ENCODE measurements at regions not wholly inside any gene's neighbourhood (a gene's known extent, or its start where the extent isn't known, plus 50 kb on each side); places are given as distances from the start of the nearest gene placed in this dataset.
A peak's percentile ranks its signal among the peaks of the same experiment; 100 is the strongest.

DNA sequence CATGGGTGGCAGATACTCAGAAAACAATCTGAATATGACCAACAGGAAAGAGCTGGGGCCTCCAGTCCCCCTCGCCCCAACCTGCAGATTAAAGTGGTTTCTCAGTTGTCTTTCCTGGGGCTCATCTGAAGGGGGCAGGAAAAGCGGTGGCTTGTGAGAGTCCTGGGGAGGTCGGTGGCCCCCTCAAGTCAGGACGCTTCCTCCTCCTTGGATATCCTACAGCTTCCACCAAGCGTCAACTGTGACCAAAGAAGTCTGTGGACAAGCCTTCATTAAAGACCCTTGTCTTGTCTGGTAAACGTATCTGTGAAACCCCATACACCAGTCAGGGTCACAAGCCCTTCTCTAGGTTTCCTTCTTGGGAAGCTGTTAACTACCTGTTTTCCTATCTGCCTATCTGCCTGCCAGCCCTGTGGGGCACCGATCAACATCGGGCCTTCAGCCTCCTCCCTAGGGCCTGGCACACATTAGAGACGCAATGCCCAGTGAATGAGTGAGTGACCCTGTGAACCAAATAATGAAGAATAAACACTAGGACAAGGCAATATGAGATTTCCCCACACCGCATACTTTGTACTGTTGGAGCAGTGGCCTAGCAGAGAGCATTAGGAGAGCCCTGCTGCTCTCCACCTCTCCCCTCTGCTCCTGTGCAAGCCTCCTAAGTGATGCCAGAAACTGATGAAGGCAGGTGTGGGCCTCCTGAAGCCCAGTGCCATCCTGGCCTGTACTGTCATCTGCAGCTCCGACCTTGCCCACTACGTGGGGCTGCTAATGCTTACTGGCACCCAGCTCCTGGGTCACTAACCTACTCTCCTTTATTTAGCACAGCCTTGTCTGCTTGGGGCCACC lies 1317.8 kb downstream of the UQCRFS1 start:
- peaks cover 0 to 25% (median 2%) of the 10 kb centered on the region in 7 donors for H3K9me3 Mint-ChIP-seq
- Histone ChIP-seq H3K4me3 (ENCODE audit: low read depth, low read length) (no peak overlapping the region), H3K9me3 (ENCODE audit: control insufficient read depth in 2 of 2, low read length in 2 of 2) (no peaks in the 10 kb centered on the region), H3K4me1 (ENCODE audit: control insufficient read depth, insufficient read depth, low read length, poor library complexity, severe bottlenecking) (no peaks in the 10 kb centered on the region), H3K27me3 (ENCODE audit: control insufficient read depth, insufficient read depth, low read length) (no peaks in the 10 kb centered on the region), H3K27ac (ENCODE audit: insufficient read depth, low read length, poor library complexity, severe bottlenecking) (no peak overlapping the region), H3K36me3 (ENCODE audit: control insufficient read depth, insufficient read depth, low read length) (no peaks in the 10 kb centered on the region)
- H3K27me3 Mint-ChIP-seq, result no peaks in the 10 kb centered on the region
- peak overlapping the region in 1 of 4 donors; percentile 85 for H3K4me3 Mint-ChIP-seq
- no peak overlapping the region for H3K27ac Mint-ChIP-seq
- DNase-seq, result no peak
- ATAC-seq (ENCODE audit: low read depth in 2 of 2), result no peak
- no peaks in the 10 kb centered on the region for H3K36me3 Mint-ChIP-seq
- H3K4me1 Mint-ChIP-seq, result no peaks in the 10 kb centered on the region

DNA sequence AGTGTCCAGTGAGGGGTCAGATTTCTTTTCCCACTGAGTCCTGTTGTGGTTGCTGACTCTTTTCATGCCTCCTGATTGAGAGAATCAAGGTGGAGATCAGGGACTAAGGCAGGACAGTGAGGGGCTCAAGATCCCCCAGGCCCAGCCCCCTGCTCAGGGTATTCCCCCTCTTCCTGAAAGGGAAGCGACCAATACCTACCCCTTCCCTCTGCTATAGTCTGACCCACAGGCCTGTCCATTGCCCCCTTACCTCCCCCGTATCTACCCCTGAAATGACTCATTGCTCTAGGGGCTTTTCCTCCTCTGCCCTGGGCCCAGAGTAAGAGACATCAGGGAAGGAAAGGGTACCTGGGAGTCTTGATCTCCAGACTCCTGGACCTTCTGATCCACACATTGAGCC lies 1320.5 kb downstream of the UQCRFS1 start:
- Histone ChIP-seq H3K9me3 (ENCODE audit: control insufficient read depth in 2 of 2, low read length in 2 of 2) (no peaks in the 10 kb centered on the region), H3K36me3 (ENCODE audit: control insufficient read depth, insufficient read depth, low read length) (no peaks in the 10 kb centered on the region), H3K27me3 (ENCODE audit: control insufficient read depth, insufficient read depth, low read length) (no peaks in the 10 kb centered on the region), H3K4me1 (ENCODE audit: control insufficient read depth, insufficient read depth, low read length, poor library complexity, severe bottlenecking) (no peaks in the 10 kb centered on the region), H3K4me3 (ENCODE audit: low read depth, low read length) (no peak overlapping the region), H3K27ac (ENCODE audit: insufficient read depth, low read length, poor library complexity, severe bottlenecking) (no peak overlapping the region)
- DNase-seq (no peak), ATAC-seq (ENCODE audit: low read depth in 2 of 2) (no peak)
- Mint-ChIP-seq H3K27me3 (no peaks in the 10 kb centered on the region), H3K27ac (no peak overlapping the region), H3K4me3 (no peak overlapping the region), H3K36me3 (no peaks in the 10 kb centered on the region), H3K9me3 (peaks cover 0 to 29% (median 2%) of the 10 kb centered on the region in 7 donors), H3K4me1 (no peaks in the 10 kb centered on the region)

DNA sequence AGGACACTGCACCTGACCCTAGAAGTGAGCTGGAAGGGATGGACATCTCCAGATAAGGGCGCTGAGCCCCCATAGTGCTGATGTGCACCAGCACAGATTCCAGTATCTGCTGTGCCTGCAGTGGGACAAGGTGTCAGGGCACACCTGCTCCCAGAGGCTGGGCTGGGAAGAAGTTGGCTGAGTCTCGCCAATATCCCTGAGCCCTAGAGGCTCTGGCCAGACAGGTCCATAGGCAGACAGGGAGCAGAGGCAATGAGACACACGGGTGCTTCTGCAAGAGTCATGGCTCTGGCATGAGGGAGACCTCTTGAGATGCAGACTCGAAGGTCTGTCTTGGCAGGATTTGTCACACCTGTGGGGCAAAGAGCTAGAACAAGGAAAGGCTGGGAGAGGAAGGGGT lies 1321.5 kb downstream of the UQCRFS1 start:
- Mint-ChIP-seq H3K9me3 (peaks cover 0 to 36% (median 5%) of the 10 kb centered on the region in 7 donors), H3K27me3 (no peaks in the 10 kb centered on the region), H3K4me1 (no peaks in the 10 kb centered on the region), H3K27ac (no peak overlapping the region), H3K36me3 (no peaks in the 10 kb centered on the region), H3K4me3 (no peak overlapping the region)
- Histone ChIP-seq H3K4me3 (ENCODE audit: low read depth, low read length) (no peak overlapping the region), H3K27me3 (ENCODE audit: control insufficient read depth, insufficient read depth, low read length) (no peaks in the 10 kb centered on the region), H3K36me3 (ENCODE audit: control insufficient read depth, insufficient read depth, low read length) (no peaks in the 10 kb centered on the region), H3K4me1 (ENCODE audit: control insufficient read depth, insufficient read depth, low read length, poor library complexity, severe bottlenecking) (no peaks in the 10 kb centered on the region), H3K27ac (ENCODE audit: insufficient read depth, low read length, poor library complexity, severe bottlenecking) (no peak overlapping the region), H3K9me3 (ENCODE audit: control insufficient read depth in 2 of 2, low read length in 2 of 2) (no peaks in the 10 kb centered on the region)
- DNase-seq (no peak), ATAC-seq (ENCODE audit: low read depth in 2 of 2) (no peak)

DNA sequence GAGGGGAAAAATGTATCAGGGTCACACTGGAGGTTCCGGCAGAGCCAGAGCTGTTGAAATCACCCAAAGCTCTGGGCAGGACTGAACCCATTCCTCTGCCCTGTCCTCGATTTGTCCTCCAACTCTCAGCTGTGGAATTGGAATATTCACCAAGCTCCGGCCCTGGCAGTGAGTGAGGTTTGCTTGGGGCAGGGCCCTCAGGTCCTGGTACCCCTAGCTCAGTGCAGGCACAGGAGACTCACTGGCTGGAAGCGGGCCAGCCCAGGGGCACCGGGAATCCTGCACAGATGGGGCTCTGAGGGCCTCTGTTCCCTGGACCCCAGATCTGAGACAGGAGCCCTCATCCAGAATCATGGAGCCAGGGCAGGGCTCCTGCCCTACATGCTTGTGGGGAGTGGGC lies 1322.3 kb downstream of the UQCRFS1 start:
- H3K4me1 Mint-ChIP-seq, result no peaks in the 10 kb centered on the region
- Histone ChIP-seq H3K36me3 (ENCODE audit: control insufficient read depth, insufficient read depth, low read length) (no peaks in the 10 kb centered on the region), H3K4me1 (ENCODE audit: control insufficient read depth, insufficient read depth, low read length, poor library complexity, severe bottlenecking) (no peaks in the 10 kb centered on the region), H3K4me3 (ENCODE audit: low read depth, low read length) (no peak overlapping the region), H3K27me3 (ENCODE audit: control insufficient read depth, insufficient read depth, low read length) (no peaks in the 10 kb centered on the region), H3K27ac (ENCODE audit: insufficient read depth, low read length, poor library complexity, severe bottlenecking) (no peak overlapping the region), H3K9me3 (ENCODE audit: control insufficient read depth in 2 of 2, low read length in 2 of 2) (no peaks in the 10 kb centered on the region)
- no peak overlapping the region for H3K27ac Mint-ChIP-seq
- H3K9me3 Mint-ChIP-seq, result peaks cover 0 to 39% (median 5%) of the 10 kb centered on the region in 7 donors
- DNase-seq (no peak), ATAC-seq (ENCODE audit: low read depth in 2 of 2) (no peak)
- H3K27me3 Mint-ChIP-seq, result no peaks in the 10 kb centered on the region
- no peak overlapping the region for H3K4me3 Mint-ChIP-seq
- H3K36me3 Mint-ChIP-seq, result no peaks in the 10 kb centered on the region

DNA sequence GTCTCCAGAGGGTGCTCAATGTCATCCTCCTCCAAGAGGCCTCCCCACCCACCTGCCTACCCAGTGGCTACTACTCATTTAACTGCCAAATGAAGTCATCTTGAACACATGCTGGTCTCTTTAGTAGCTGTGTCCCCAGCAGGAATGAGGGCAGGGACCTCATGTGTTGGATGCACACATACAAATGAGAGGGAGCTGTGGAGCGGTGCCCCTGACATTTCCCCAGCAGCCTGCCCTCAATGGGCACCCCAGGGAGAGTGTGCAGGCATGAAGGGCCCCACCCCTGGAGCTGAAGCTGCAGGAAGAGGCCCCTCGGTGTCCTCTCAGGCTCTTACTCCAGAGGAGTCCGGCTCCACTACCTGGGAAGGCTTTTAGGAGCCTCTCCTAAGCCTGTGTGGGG lies 1322.7 kb downstream of the UQCRFS1 start:
- H3K27me3 Mint-ChIP-seq, result no peaks in the 10 kb centered on the region
- no peak overlapping the region for H3K27ac ChIP-seq (ENCODE audit: insufficient read depth, low read length, poor library complexity, severe bottlenecking)
- H3K36me3 Mint-ChIP-seq, result no peaks in the 10 kb centered on the region
- H3K27ac Mint-ChIP-seq, result no peak overlapping the region
- no peaks in the 10 kb centered on the region for H3K4me1 Mint-ChIP-seq
- H3K36me3 ChIP-seq (ENCODE audit: control insufficient read depth, insufficient read depth, low read length), result no peaks in the 10 kb centered on the region
- no peaks in the 10 kb centered on the region for H3K9me3 ChIP-seq (ENCODE audit: control insufficient read depth in 2 of 2, low read length in 2 of 2)
- no peaks in the 10 kb centered on the region for H3K27me3 ChIP-seq (ENCODE audit: control insufficient read depth, insufficient read depth, low read length)
- ATAC-seq (ENCODE audit: low read depth in 2 of 2) (no peak), DNase-seq (no peak)
- no peak overlapping the region for H3K4me3 Mint-ChIP-seq
- H3K4me1 ChIP-seq (ENCODE audit: control insufficient read depth, insufficient read depth, low read length, poor library complexity, severe bottlenecking), result no peaks in the 10 kb centered on the region
- peaks cover 0 to 38% (median 8%) of the 10 kb centered on the region in 7 donors for H3K9me3 Mint-ChIP-seq
- no peak overlapping the region for H3K4me3 ChIP-seq (ENCODE audit: low read depth, low read length)

DNA sequence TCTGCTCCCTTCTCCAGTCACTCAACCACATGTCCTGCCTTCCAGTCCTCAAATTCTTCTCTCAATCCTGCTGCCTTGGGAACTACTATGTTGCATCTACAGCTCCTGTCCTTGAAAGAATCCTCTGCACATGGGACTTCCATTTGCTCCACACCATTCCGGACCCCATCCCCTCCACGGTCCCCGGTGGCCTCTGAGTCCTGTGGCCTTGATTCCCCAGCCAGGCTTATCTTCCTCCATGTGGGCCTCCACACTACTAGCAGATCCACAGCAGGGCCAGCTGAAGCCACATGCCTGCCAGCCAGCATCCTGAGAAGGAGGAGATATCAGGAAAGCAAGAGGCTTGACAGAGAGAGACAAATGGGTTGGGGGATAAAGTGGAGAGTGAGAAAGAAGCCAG lies 1323.8 kb downstream of the UQCRFS1 start:
- no peaks in the 10 kb centered on the region for H3K4me1 ChIP-seq (ENCODE audit: control insufficient read depth, insufficient read depth, low read length, poor library complexity, severe bottlenecking)
- no peak overlapping the region for H3K4me3 ChIP-seq (ENCODE audit: low read depth, low read length)
- H3K27ac ChIP-seq (ENCODE audit: insufficient read depth, low read length, poor library complexity, severe bottlenecking), result no peak overlapping the region
- Mint-ChIP-seq H3K27me3 (no peaks in the 10 kb centered on the region), H3K36me3 (no peaks in the 10 kb centered on the region), H3K9me3 (peaks cover 0 to 36% (median 8%) of the 10 kb centered on the region in 7 donors), H3K4me1 (no peaks in the 10 kb centered on the region), H3K4me3 (no peak overlapping the region), H3K27ac (no peak overlapping the region)
- no peaks in the 10 kb centered on the region for H3K9me3 ChIP-seq (ENCODE audit: control insufficient read depth in 2 of 2, low read length in 2 of 2)
- no peaks in the 10 kb centered on the region for H3K36me3 ChIP-seq (ENCODE audit: control insufficient read depth, insufficient read depth, low read length)
- no peaks in the 10 kb centered on the region for H3K27me3 ChIP-seq (ENCODE audit: control insufficient read depth, insufficient read depth, low read length)
- no peak for DNase-seq
- ATAC-seq (ENCODE audit: low read depth in 2 of 2), result no peak

DNA sequence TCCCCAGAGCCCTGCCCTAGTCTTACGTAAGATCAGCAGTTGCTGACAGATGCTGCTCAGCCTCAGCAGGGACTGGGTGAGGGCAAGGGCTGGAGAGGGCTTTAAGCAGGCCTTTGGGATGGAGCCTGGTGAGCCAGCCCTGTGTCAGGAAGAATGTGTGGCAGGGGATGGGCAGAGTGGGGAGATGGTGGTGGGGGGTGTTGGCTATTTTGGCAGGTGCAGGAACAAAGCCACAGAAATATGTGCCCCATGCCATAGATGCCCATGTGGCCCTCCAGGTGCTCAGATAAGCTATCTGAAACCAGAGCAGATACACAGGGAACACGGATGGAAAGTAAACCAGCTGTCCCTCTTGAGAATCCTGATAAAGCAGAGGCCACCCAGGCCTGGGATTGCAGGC lies 1325.0 kb downstream of the UQCRFS1 start:
- H3K27me3 ChIP-seq (ENCODE audit: control insufficient read depth, insufficient read depth, low read length), result no peaks in the 10 kb centered on the region
- H3K27ac ChIP-seq (ENCODE audit: insufficient read depth, low read length, poor library complexity, severe bottlenecking), result no peak overlapping the region
- no peaks in the 10 kb centered on the region for H3K36me3 ChIP-seq (ENCODE audit: control insufficient read depth, insufficient read depth, low read length)
- no peak overlapping the region for H3K27ac Mint-ChIP-seq
- H3K4me3 ChIP-seq (ENCODE audit: low read depth, low read length), result no peak overlapping the region
- no peaks in the 10 kb centered on the region for H3K4me1 Mint-ChIP-seq
- H3K36me3 Mint-ChIP-seq, result no peaks in the 10 kb centered on the region
- no peaks in the 10 kb centered on the region for H3K4me1 ChIP-seq (ENCODE audit: control insufficient read depth, insufficient read depth, low read length, poor library complexity, severe bottlenecking)
- H3K4me3 Mint-ChIP-seq, result no peak overlapping the region
- no peaks in the 10 kb centered on the region for H3K27me3 Mint-ChIP-seq
- no peak for DNase-seq
- no peaks in the 10 kb centered on the region for H3K9me3 ChIP-seq (ENCODE audit: control insufficient read depth in 2 of 2, low read length in 2 of 2)
- no peak for ATAC-seq (ENCODE audit: low read depth in 2 of 2)
- H3K9me3 Mint-ChIP-seq, result peaks cover 0 to 30% (median 8%) of the 10 kb centered on the region in 7 donors

DNA sequence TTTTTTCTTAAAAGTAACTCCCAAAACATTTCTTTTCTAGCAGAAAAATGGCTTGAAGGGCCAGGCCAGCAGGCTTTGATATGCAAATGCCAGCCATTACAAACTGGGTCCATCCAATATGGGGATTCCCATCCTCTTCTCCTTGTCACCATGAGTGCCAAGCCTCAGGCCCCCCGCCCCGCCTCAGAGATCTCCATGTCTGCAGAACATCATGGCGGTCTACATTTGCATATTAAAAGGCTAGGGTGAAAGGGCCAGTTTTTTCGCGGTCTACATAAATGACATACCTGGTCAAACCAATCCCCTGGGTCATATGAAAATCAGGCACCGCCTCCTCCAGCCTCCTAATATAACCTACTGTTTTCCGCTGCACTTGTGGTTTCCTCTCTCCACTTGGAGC lies 1327.6 kb downstream of the UQCRFS1 start:
- no peaks in the 10 kb centered on the region for H3K4me1 ChIP-seq (ENCODE audit: control insufficient read depth, insufficient read depth, low read length, poor library complexity, severe bottlenecking)
- Mint-ChIP-seq H3K36me3 (no peaks in the 10 kb centered on the region), H3K4me3 (no peak overlapping the region), H3K4me1 (no peaks in the 10 kb centered on the region), H3K27ac (no peak overlapping the region), H3K27me3 (no peaks in the 10 kb centered on the region), H3K9me3 (peaks cover 3 to 29% (median 8%) of the 10 kb centered on the region in 7 donors)
- no peak overlapping the region for H3K4me3 ChIP-seq (ENCODE audit: low read depth, low read length)
- no peaks in the 10 kb centered on the region for H3K27me3 ChIP-seq (ENCODE audit: control insufficient read depth, insufficient read depth, low read length)
- no peak overlapping the region for H3K27ac ChIP-seq (ENCODE audit: insufficient read depth, low read length, poor library complexity, severe bottlenecking)
- H3K9me3 ChIP-seq (ENCODE audit: control insufficient read depth in 2 of 2, low read length in 2 of 2), result peaks cover 0 to 8% of the 10 kb centered on the region in 2 experiments
- ATAC-seq (ENCODE audit: low read depth in 2 of 2) (no peak), DNase-seq (no peak)
- no peaks in the 10 kb centered on the region for H3K36me3 ChIP-seq (ENCODE audit: control insufficient read depth, insufficient read depth, low read length)

All from CD4-positive, CD25-positive, alpha-beta regulatory T cell (primary cell).